WTC11 (cell line): ENCODE measurements at regions not wholly inside any gene's neighbourhood (a gene's known extent, or its start where the extent isn't known, plus 50 kb on each side); places are given as distances from the start of the nearest gene placed in this dataset.

Experiments
- ARID4B ChIP-seq: sonication (generic); formaldehyde crosslinking; IDR thresholded peaks from 2 replicates; pipeline ENCODE4 v1.8.0; 2023; ENCODE audit warnings: missing genetic modification reagents, mild to moderate bottlenecking, borderline replicate concordance
- CTCF ChIP-seq: fragments of 200-600 bp; IDR thresholded peaks from 2 replicates; pipeline ENCODE4 v1.8.0; 2022; ENCODE audit warnings: antibody characterized with exemption
- HMGXB4 ChIP-seq: sonication (generic); formaldehyde crosslinking; IDR thresholded peaks from 2 replicates; pipeline ENCODE4 v1.8.1; 2023; ENCODE audit warnings: mild to moderate bottlenecking, moderate library complexity, missing genetic modification reagents
- KAT7 ChIP-seq: sonication (generic); formaldehyde crosslinking; IDR thresholded peaks from 2 replicates; pipeline ENCODE4 v1.8.1; 2023; ENCODE audit warnings: missing genetic modification reagents, mild to moderate bottlenecking, borderline replicate concordance
- NFYB ChIP-seq: sonication (generic); formaldehyde crosslinking; conservative IDR thresholded peaks from 2 replicates; pipeline ENCODE4 v1.8.0; 2022; ENCODE audit warnings: low read depth, missing genetic modification reagents
- NR2C2 ChIP-seq: sonication (generic); formaldehyde crosslinking; IDR thresholded peaks from 2 replicates; pipeline ENCODE4 v1.8.0; 2022; ENCODE audit warnings: mild to moderate bottlenecking, missing genetic modification reagents
- PREB ChIP-seq: sonication (generic); formaldehyde crosslinking; IDR thresholded peaks from 2 replicates; pipeline ENCODE4 v1.8.1; 2022; ENCODE audit warnings: mild to moderate bottlenecking, missing genetic modification reagents, moderate library complexity, borderline replicate concordance
- SP1 ChIP-seq: sonication (generic); formaldehyde crosslinking; conservative IDR thresholded peaks from 2 replicates; pipeline ENCODE4 v1.8.1; 2022; ENCODE audit warnings: missing genetic modification reagents
- STAT6 ChIP-seq: sonication (generic); formaldehyde crosslinking; conservative IDR thresholded peaks from 2 replicates; pipeline ENCODE4 v1.8.1; 2023; ENCODE audit warnings: mild to moderate bottlenecking, low read depth, missing genetic modification reagents, moderate library complexity
- TP53 ChIP-seq: sonication (generic); formaldehyde crosslinking; IDR thresholded peaks from 2 replicates; pipeline ENCODE4 v1.8.1; 2023; ENCODE audit warnings: mild to moderate bottlenecking, missing genetic modification reagents

GRCh38 chr1:199767700-199768099 lies 259.8 kb upstream of the NR5A2 start:
- TF ChIP-seq NR2C2 (CRISPR knock-in tag): no peak
- no peak for TF ChIP-seq STAT6
- TF ChIP-seq CTCF: no peak
- no peak for TF ChIP-seq SP1 (CRISPR knock-in tag)
- TF ChIP-seq TP53 (CRISPR knock-in tag): no peak
- TF ChIP-seq KAT7 (CRISPR knock-in tag): no peak
- TF ChIP-seq NFYB (CRISPR knock-in tag): no peak
- TF ChIP-seq ARID4B (CRISPR knock-in tag): no peak
- no peak for TF ChIP-seq HMGXB4 (CRISPR knock-in tag)
- no peak for TF ChIP-seq PREB
